GM12878 (cell line): ENCODE measurements at regions not wholly inside any gene's neighbourhood (a gene's known extent, or its start where the extent isn't known, plus 50 kb on each side); places are given as distances from the start of the nearest gene placed in this dataset.

Experiments
- ATAC-seq: fragments of 200-7000 bp; cut with Tn5 transposase; 3 replicates; pipeline ENCODE4 v1.9.1; 2020; ENCODE audit warnings: mild to moderate bottlenecking, moderate library complexity
- BruUV-seq: library from RNA; stranded (reverse); fragments of 400-500 nt; replicated peaks from 2 replicates; lab custom pipeline; 2021; lab: Mats Ljungman, UMichigan
- CTCF ChIA-PET: fragments of 300-600 bp; sonication (Branson Sonifier 250); formaldehyde crosslinking; extraction: SDS; loops from one replicate; lab custom pipeline; 2021; ENCODE audit warnings: inconsistent platforms; lab: Yijun Ruan, JAX
- POLR2A ChIA-PET: fragments of 350-600 bp; formaldehyde crosslinking; extraction: SDS; loops from one replicate; lab custom pipeline; 2021; ENCODE audit warnings: inconsistent platforms; lab: Charles Lee
- RAD21 ChIA-PET: fragments of 300-600 bp; sonication (Branson Sonifier 250); formaldehyde crosslinking; loops from one replicate; lab custom pipeline; 2023; ENCODE audit warnings: antibody characterized with exemption; ENCODE audit not compliant: unreplicated experiment; lab: Charles Lee
- SMC1A ChIA-PET: fragments of 300-600 bp; sonication (Branson Sonifier 250); formaldehyde crosslinking; loops from one replicate; lab custom pipeline; 2023; ENCODE audit not compliant: unreplicated experiment, uncharacterized antibody; lab: Charles Lee
- DNase-seq: peaks from one replicate; pipeline ENCODE4 v3.0.0-alpha.2; 2011; ENCODE audit warnings: low read depth, low spot score
- FAIRE-seq: peaks from 3 replicates; lab custom pipeline; 2011; peaks lifted over from hg19 to GRCh38; lab: Jason Lieb, UNC
- H2AFZ ChIP-seq: 2 replicates; pipeline ENCODE4 v1.6.0; 2011; ENCODE audit warnings: low read depth, low read length, control low read depth; ENCODE audit not compliant: control insufficient read depth
- H3K27ac ChIP-seq: 2 replicates; pipeline ENCODE4 v1.5.1; 2011; ENCODE audit warnings: control low read depth; ENCODE audit not compliant: control insufficient read depth, insufficient read depth
- H3K27me3 ChIP-seq, 2 experiments: replicated peaks in 1 of 2; 2 replicates each; pipeline versions ENCODE4 v1.6.0 to v1.6.1; 2011; ENCODE audit warnings: low read length in 1 of 2; ENCODE audit not compliant: control insufficient read depth in 2 of 2, insufficient read depth in 2 of 2
- H3K36me3 ChIP-seq, 2 experiments: 2 replicates each; pipeline ENCODE4 v1.5.1; 2011; ENCODE audit warnings: low read length in 1 of 2; ENCODE audit not compliant: control insufficient read depth in 2 of 2, insufficient read depth in 2 of 2
- H3K4me1 ChIP-seq: 2 replicates; pipeline ENCODE4 v1.6.1; 2011; ENCODE audit warnings: mild to moderate bottlenecking, low read length, moderate library complexity, mixed read lengths; ENCODE audit not compliant: control insufficient read depth, insufficient read depth
- H3K4me2 ChIP-seq: 2 replicates; pipeline ENCODE4 v1.6.0; 2011; ENCODE audit warnings: control low read depth; ENCODE audit not compliant: control insufficient read depth, insufficient read depth
- H3K4me3 ChIP-seq: fragments of 200-600 bp; sonication (generic); 2 replicates; pipeline ENCODE4 v1.5.1; 2016
- H3K79me2 ChIP-seq: 2 replicates; pipeline ENCODE4 v1.6.0; 2011; ENCODE audit warnings: low read length; ENCODE audit not compliant: control insufficient read depth, insufficient read depth
- H3K9ac ChIP-seq: 2 replicates; pipeline ENCODE4 v1.8.0; 2011; ENCODE audit warnings: low read length, control low read depth, mixed read lengths; ENCODE audit not compliant: control insufficient read depth, insufficient read depth
- H3K9me3 ChIP-seq: replicated peaks from 3 replicates; pipeline ENCODE4 v1.5.1; 2011; ENCODE audit warnings: mild to moderate bottlenecking, low read length; ENCODE audit not compliant: control insufficient read depth, insufficient read depth
- H4K20me1 ChIP-seq: 2 replicates; pipeline ENCODE4 v1.6.0; 2011; ENCODE audit not compliant: control insufficient read depth, insufficient read depth
- BACH1 ChIP-seq: fragments of 450-650 bp; IDR thresholded peaks from 2 replicates; pipeline ENCODE4 v1.6.1; 2017; ENCODE audit warnings: mild to moderate bottlenecking, borderline replicate concordance
- EZH2 ChIP-seq: IDR thresholded peaks from 2 replicates; pipeline ENCODE4 v1.6.1; 2012; ENCODE audit warnings: low read depth, mild to moderate bottlenecking, control low read depth, inconsistent platforms, low read length, borderline replicate concordance; ENCODE audit not compliant: control insufficient read depth
- GATAD2B ChIP-seq: fragments of 450-650 bp; conservative IDR thresholded peaks from 2 replicates; pipeline ENCODE4 v1.6.1; 2017; ENCODE audit warnings: low read depth, mild to moderate bottlenecking, moderate library complexity
- LARP7 ChIP-seq: fragments of 450-650 bp; IDR thresholded peaks from 2 replicates; pipeline ENCODE4 v1.6.1; 2017; ENCODE audit warnings: mild to moderate bottlenecking
- NFYA ChIP-seq: IDR thresholded peaks from 2 replicates; pipeline ENCODE4 v1.6.1; 2011; ENCODE audit warnings: low read depth, mild to moderate bottlenecking, low read length, improper control_type of control experiment, borderline replicate concordance
- NRF1 ChIP-seq: conservative IDR thresholded peaks from 2 replicates; pipeline ENCODE4 v1.6.1; 2011; ENCODE audit warnings: mild to moderate bottlenecking, low read depth, low read length, improper control_type of control experiment
- POLR2AphosphoS2 ChIP-seq: IDR thresholded peaks from 2 replicates; pipeline ENCODE4 v1.6.1; 2011; ENCODE audit warnings: low read depth, mild to moderate bottlenecking, low read length, improper control_type of control experiment, moderate library complexity
- RCOR1 ChIP-seq: conservative IDR thresholded peaks from 2 replicates; pipeline ENCODE4 v1.6.1; 2012; ENCODE audit warnings: low read depth, low read length, improper control_type of control experiment
- RUNX3 ChIP-seq: IDR thresholded peaks from 2 replicates; pipeline ENCODE4 v1.6.1; 2012; ENCODE audit warnings: low read length, inconsistent platforms
- ZBED1 ChIP-seq: IDR thresholded peaks from 2 replicates; pipeline ENCODE4 v1.6.1; 2016; ENCODE audit warnings: borderline replicate concordance
- ZSCAN29 ChIP-seq: fragments of 450-650 bp; IDR thresholded peaks from 2 replicates; pipeline ENCODE4 v1.6.1; 2017; ENCODE audit warnings: mild to moderate bottlenecking, moderate library complexity
- WGBS: methylation state at CpG from one replicate; pipeline ENCODE4 v1.1.6; 2016; ENCODE audit warnings: low lambda C conversion rate; ENCODE audit not compliant: insufficient replicate concordance, insufficient coverage; ENCODE audit errors: missing lambda C conversion rate; 5-methylcytosine and 5-hydroxymethylcytosine counted together
- in situ Hi-C: fragments of 300-500 bp; cut with MboI; formaldehyde crosslinking; loops from 9 replicates; pipeline ENCODE4 v1.14.3; 2018; ENCODE audit warnings: mixed read lengths
- intact Hi-C: fragments of 100-400 bp; cut with micrococcal nuclease; formaldehyde crosslinking; loops from one replicate; pipeline ENCODE4 v1.14.2; 2022; ENCODE audit not compliant: unreplicated experiment
- TF ChIP-seq, protein P1 (sequence below): fragments of 450-650 bp; IDR thresholded peaks from 2 replicates; pipeline ENCODE4 v1.6.1; 2017; ENCODE audit warnings: mild to moderate bottlenecking, low read depth, inconsistent platforms; ENCODE audit not compliant: poor library complexity, severe bottlenecking
- TF ChIP-seq, protein P2 (sequence below): fragments of 450-650 bp; IDR thresholded peaks from 2 replicates; pipeline ENCODE4 v1.6.1; 2017; ENCODE audit warnings: mild to moderate bottlenecking
- TF ChIP-seq, protein P3 (sequence below): fragments of 450-650 bp; IDR thresholded peaks from 2 replicates; pipeline ENCODE4 v1.6.1; 2018; ENCODE audit warnings: borderline replicate concordance, mild to moderate bottlenecking; ENCODE audit not compliant: partially characterized antibody
- TF ChIP-seq, protein P4 (sequence below): fragments of 450-650 bp; IDR thresholded peaks from 2 replicates; pipeline ENCODE4 v1.6.1; 2017; ENCODE audit warnings: borderline replicate concordance
- TF ChIP-seq, protein P5 (sequence below): IDR thresholded peaks from 2 replicates; pipeline ENCODE4 v1.6.1; 2011; ENCODE audit warnings: borderline replicate concordance, low read depth, mild to moderate bottlenecking, moderate library complexity, low read length; ENCODE audit not compliant: insufficient read depth, poor library complexity, severe bottlenecking

DNA sequence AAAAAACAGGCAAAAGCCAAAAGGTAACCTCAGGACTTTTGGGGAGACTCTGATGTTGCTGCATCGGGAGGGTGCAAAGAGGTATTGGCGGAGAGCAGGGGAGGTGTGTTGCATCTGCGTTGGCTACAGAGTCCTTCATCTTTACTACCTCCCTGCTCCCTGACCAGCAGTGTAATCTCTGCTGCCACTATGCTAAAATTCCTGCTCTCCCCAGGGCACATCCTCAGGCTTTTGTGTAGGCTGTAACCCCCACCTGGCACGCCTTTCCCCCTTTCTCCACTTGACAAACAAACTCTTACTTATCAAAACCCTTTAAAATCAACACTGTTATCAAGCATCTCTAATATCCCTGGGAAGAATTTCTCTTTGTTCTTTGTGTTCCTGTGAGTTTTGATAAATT is 435.3 kb downstream of the HAPSTR1 start:
- ATAC-seq (no peak), FAIRE-seq (no peak), DNase-seq (no peak)
- no TSS peak for BruUV-seq
- WGBS, result 31% methylated on average over 4 of the region's 4 CpGs
- H3K4me1 ChIP-seq, result no peaks in the 10 kb centered on the region
- H2AFZ ChIP-seq, result no peak overlapping the region
- H3K4me2 ChIP-seq, result no peak overlapping the region
- no peaks in the 10 kb centered on the region for H4K20me1 ChIP-seq
- H3K79me2 ChIP-seq, result no peaks in the 10 kb centered on the region
- H3K4me3 ChIP-seq, result no peak overlapping the region
- no peaks in the 10 kb centered on the region for H3K27me3 ChIP-seq
- in situ Hi-C loops, result no loop called here
- no peak overlapping the region for H3K27ac ChIP-seq
- intact Hi-C loops, result no loop called here
- no peak overlapping the region for H3K9ac ChIP-seq
- CTCF ChIA-PET, result no interaction called here
- POLR2A ChIA-PET, result no interaction called here
- H3K9me3 ChIP-seq, result no peaks in the 10 kb centered on the region
- H3K36me3 ChIP-seq, result no peaks in the 10 kb centered on the region
- SMC1A ChIA-PET, result no interaction called here
- RAD21 ChIA-PET, result no interaction called here
- TF ChIP-seq POLR2AphosphoS2, result no peak
- TF ChIP-seq ZSCAN29, result no peak
- no peak for TF ChIP-seq RUNX3
- TF ChIP-seq NRF1, result no peak
- no peak for TF ChIP-seq LARP7
- TF ChIP-seq, protein P1, sequence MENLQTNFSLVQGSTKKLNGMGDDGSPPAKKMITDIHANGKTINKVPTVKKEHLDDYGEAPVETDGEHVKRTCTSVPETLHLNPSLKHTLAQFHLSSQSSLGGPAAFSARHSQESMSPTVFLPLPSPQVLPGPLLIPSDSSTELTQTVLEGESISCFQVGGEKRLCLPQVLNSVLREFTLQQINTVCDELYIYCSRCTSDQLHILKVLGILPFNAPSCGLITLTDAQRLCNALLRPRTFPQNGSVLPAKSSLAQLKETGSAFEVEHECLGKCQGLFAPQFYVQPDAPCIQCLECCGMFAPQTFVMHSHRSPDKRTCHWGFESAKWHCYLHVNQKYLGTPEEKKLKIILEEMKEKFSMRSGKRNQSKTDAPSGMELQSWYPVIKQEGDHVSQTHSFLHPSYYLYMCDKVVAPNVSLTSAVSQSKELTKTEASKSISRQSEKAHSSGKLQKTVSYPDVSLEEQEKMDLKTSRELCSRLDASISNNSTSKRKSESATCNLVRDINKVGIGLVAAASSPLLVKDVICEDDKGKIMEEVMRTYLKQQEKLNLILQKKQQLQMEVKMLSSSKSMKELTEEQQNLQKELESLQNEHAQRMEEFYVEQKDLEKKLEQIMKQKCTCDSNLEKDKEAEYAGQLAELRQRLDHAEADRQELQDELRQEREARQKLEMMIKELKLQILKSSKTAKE, result no peak
- TF ChIP-seq, protein P2, sequence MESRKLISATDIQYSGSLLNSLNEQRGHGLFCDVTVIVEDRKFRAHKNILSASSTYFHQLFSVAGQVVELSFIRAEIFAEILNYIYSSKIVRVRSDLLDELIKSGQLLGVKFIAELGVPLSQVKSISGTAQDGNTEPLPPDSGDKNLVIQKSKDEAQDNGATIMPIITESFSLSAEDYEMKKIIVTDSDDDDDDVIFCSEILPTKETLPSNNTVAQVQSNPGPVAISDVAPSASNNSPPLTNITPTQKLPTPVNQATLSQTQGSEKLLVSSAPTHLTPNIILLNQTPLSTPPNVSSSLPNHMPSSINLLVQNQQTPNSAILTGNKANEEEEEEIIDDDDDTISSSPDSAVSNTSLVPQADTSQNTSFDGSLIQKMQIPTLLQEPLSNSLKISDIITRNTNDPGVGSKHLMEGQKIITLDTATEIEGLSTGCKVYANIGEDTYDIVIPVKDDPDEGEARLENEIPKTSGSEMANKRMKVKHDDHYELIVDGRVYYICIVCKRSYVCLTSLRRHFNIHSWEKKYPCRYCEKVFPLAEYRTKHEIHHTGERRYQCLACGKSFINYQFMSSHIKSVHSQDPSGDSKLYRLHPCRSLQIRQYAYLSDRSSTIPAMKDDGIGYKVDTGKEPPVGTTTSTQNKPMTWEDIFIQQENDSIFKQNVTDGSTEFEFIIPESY, result no peak
- no peak for TF ChIP-seq BACH1
- TF ChIP-seq, protein P3, sequence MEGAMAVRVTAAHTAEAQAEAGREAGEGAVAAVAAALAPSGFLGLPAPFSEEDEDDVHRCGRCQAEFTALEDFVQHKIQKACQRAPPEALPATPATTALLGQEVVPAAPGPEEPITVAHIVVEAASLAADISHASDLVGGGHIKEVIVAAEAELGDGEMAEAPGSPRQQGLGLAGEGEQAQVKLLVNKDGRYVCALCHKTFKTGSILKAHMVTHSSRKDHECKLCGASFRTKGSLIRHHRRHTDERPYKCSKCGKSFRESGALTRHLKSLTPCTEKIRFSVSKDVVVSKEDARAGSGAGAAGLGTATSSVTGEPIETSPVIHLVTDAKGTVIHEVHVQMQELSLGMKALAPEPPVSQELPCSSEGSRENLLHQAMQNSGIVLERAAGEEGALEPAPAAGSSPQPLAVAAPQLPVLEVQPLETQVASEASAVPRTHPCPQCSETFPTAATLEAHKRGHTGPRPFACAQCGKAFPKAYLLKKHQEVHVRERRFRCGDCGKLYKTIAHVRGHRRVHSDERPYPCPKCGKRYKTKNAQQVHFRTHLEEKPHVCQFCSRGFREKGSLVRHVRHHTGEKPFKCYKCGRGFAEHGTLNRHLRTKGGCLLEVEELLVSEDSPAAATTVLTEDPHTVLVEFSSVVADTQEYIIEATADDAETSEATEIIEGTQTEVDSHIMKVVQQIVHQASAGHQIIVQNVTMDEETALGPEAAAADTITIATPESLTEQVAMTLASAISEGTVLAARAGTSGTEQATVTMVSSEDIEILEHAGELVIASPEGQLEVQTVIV, result no peak
- TF ChIP-seq, protein P4, sequence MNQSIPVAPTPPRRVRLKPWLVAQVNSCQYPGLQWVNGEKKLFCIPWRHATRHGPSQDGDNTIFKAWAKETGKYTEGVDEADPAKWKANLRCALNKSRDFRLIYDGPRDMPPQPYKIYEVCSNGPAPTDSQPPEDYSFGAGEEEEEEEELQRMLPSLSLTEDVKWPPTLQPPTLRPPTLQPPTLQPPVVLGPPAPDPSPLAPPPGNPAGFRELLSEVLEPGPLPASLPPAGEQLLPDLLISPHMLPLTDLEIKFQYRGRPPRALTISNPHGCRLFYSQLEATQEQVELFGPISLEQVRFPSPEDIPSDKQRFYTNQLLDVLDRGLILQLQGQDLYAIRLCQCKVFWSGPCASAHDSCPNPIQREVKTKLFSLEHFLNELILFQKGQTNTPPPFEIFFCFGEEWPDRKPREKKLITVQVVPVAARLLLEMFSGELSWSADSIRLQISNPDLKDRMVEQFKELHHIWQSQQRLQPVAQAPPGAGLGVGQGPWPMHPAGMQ, result no peak
- TF ChIP-seq NFYA, result no peak
- TF ChIP-seq, protein P5, sequence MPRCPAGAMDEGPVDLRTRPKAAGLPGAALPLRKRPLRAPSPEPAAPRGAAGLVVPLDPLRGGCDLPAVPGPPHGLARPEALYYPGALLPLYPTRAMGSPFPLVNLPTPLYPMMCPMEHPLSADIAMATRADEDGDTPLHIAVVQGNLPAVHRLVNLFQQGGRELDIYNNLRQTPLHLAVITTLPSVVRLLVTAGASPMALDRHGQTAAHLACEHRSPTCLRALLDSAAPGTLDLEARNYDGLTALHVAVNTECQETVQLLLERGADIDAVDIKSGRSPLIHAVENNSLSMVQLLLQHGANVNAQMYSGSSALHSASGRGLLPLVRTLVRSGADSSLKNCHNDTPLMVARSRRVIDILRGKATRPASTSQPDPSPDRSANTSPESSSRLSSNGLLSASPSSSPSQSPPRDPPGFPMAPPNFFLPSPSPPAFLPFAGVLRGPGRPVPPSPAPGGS, result no peak
- TF ChIP-seq GATAD2B, result no peak
- no peak for TF ChIP-seq EZH2
- TF ChIP-seq ZBED1, result no peak
- no peak for TF ChIP-seq RCOR1
